HG03442 (cell line): ENCODE measurements at regions not wholly inside any gene's neighbourhood (a gene's known extent, or its start where the extent isn't known, plus 50 kb on each side); places are given as distances from the start of the nearest gene placed in this dataset.

ENCODE experiments used
- ATAC-seq: cut with Tn5 transposase; IDR thresholded peaks from one replicate; pipeline ENCODE4 v1.9.1; 2021; ENCODE audit warnings: mild to moderate bottlenecking, moderate library complexity; ENCODE audit not compliant: unreplicated experiment

DNA sequence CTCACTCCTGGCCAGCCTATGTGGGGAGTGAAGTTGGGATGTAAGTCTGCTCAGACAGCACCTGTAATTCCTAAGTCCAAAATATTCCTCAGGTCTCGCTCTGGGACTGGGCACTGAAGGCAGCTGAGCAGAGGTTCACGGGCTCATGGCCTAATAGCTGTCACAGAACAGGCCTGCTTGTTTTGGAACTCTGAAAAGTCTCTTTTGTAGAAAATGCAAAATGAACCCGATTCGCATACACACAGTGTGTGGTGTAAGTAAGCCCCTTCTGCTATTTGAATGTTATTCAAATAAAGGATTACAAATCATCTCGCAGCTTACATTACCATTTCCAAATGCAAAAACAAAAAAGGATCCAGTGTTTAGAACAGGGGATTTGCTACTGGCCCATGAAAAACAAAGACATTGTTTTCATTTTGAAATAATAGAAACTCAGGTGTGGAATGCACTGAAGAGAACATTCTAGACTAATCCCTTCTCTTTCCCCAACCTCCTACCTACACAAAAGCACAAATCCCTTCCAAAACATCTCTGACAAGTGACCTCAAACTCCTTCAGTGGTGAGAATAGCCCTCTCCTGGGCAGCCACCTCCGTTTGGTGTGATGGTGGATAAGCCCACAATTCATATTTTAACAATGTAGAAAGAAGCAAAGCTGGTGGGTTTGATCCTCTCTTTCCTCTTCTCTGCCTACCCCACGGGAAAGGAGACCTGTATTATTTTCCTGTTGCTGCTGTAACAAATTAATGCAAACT lies 118.3 kb upstream of the NCK2 start:
- no peak for ATAC-seq

DNA sequence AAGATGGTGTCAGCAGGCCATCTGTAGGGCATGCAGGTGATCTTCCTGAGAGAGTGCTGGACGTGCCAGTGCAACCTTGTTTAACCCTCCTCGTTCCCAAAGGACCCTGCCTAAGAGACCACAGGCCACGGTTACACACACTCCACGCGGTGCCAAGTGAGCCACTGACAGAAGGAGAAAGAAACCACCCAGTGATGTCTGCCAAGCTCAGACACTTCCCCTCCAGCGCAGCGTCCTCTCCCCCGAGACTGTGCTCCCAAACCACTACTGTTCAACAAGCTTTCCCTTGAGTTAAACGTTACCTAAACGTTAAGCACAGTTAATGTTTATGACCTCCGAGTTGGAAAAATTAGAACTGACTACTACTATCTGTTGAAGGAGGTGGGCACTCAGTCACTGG lies 119.1 kb upstream of the NCK2 start:
- no peak for ATAC-seq

DNA sequence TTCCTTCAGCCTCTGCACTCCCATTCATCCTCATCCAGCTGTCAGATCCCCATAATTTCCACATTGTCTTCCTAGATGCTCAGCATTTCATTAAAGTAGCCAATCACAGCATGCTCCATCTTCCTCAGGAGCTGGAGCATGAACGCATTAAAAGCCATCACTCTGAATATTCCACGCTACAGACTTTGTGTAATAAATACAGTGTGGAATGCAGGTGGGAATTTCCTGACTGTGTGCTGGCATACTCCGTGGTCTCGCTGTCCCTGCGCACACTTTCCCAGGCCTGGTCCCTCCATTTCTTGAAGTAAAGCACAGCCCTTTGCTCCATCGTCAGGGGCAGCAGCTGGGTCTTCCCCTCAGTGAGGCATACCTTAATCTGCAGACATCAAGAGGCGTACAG lies 123.7 kb upstream of the NCK2 start:
- ATAC-seq = no peak

DNA sequence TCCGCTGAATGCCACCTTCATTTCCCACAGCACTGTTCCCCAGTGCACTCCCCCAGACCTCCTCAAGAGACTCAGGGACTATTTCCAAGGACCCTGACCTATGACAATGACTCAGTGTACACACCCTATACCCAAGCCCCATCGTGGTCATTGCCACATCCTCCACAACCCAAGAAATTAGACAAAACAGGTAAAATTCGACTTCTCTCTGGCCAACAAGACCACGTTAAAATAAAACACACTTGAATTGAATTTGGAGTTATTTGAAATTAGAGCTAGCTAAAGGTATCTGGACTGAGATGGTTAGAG lies 126.4 kb upstream of the NCK2 start:
- ATAC-seq = no peak

DNA sequence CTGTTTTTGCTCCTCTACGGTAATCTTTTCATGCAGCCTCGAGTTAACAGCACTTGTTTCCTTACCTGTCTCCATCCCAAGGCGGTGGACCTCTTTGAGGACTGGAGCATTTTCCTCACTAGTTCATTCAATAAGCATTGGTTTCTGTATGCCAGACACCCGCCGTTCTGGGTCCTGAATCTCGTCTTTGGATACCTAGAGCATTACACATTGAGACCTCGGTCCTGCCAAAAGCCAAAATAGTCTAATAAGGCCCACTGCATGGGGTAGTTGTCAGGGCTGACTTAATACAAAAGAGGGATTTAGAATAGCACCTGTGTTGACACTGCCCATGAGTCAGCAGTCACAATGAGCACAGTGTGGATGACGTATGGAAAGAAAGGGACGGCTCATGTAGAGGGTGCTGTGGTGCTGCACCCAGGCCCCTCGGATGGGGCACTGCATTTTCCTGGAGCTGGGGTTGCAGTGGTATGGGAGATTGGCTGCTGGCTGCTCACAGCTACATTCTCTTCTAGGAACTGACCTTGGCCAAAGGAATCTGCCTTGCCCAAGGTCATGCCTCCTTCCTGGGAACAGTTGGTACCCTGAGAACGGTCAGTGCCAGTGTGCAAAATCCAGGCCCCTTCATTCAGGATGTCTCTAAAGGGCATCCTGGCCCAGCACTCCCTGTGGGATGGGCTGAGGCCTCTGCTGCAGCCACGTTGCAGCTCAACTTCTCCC lies 126.9 kb upstream of the NCK2 start:
- no peak for ATAC-seq

DNA sequence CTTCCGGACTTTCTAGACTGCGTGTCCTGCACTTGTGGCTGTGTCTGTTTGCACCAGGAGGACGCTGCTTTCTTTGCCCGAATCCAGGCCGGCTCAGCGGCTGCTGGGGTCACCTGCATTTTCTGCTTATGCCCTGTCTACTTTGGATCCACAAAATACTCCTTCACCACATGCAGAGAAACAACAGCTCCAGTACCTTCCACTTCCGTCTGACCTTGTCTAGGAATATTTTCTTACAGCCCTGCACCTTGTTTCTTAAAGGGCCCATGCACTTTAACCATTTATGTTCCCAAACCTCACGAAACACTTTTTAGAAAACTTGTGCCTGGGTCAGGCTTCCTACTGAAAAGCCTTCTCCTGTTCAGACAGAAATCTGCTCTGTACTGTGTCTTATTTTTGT lies 129.4 kb upstream of the NCK2 start:
- ATAC-seq = no peak

DNA sequence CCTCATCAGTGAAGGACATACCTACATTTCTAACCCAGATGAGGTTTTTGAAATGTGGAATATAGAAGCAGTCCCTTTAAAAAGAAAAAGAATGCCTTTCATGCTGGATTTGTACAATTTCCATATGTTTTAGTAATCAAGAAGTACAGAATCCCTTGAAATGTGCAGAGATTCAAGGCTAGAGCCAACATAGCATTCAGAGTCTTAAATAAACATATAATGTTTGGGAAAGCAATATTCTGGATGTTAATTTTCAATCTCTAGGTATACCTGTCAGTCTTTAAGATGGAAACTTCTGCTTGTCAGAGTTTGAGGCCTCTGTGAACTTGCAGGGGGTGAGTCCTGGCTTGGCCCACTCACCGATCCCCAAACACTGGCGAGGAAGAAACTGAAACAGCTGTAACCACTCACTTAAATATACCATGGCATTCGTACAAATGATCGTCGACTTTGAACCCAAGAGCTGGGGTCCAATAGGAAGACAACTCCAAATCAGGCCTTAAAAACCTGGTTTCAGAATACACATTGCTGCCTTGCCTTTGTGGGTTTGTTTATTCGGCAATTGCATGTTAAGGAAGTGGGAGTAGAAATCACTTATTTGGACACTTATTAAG lies 132.8 kb upstream of the NCK2 start:
- no peak for ATAC-seq

DNA sequence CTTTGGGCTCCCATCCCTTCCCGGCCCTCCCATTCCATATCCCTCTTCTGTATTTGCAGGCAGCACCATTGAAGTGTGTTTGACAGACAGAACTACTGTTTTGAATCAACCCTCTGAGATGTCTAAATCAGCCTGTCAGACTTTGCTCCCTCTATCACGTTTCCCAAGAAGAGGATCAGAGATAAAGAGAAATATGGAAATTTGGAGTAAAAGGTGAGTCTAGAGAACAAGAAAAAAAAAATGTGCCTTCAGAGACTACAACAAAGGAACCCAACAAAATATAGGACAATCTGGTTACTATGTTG lies 133.4 kb upstream of the NCK2 start:
- no peak for ATAC-seq

DNA sequence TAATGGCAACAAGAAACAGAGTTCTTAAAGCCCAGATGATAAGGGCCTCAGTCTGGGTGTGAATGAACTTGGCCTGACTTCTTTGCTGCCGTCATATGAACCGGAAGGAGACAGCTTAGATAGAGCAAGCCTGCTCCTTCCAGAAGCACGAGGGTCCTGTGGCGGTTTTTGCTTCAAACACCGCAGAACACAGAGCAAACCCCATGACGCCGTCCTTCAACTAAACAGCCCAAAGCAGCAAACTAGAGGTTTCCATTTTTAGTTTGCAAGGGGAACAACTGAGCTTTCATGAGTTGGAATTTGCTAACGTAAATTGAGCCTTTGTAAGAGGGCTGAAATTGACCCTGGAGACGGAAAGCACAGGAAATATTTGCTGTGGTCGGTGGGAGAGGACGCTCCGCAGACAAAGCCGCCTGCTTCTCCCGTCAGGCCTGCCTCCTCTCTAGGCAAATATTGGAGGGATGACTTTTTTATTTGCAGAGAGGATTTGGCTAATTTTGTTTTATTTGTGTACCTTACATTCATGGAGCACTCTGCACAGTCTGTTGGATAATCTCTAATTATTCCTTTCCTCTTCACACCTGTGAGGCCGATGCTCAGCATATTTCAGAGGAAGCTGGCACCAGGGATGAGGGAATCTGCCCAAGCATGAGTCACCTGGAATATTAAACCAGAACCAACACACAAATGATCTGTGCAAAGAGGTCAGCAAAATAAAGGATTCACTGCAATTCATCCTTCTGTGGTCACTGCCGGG lies 134.0 kb upstream of the NCK2 start:
- ATAC-seq = no peak

DNA sequence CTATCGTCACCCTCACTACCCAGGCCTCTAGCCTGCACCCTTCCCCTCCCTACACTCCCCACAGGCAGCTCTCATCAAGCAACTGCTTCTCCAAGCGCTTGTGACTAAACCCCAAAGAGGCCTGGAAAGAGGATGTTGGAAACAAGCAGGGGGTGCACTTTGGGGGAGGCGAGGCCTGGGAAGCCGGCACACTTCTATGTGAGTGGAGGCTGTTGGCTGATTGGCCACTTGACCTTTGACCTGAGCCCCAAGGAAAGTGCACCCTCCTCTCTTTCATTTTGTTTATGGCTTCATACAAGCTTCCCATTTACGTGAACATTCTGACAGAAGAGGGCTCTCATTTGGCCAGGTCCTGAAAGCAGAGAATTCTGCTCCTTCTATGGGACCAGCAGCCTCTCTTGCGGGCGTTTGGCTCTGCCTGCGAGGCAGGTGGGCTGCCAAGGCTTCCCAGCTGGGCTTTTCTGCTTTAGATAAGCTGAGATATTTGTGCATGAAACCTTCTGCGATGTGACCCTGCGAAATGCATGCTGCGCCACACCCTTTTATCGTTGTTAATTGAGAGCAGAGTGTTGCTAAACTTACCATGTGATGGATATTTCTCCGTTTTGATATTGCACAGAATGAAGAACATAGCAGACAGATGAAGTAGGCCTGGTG lies 134.8 kb upstream of the NCK2 start:
- no peak for ATAC-seq

DNA sequence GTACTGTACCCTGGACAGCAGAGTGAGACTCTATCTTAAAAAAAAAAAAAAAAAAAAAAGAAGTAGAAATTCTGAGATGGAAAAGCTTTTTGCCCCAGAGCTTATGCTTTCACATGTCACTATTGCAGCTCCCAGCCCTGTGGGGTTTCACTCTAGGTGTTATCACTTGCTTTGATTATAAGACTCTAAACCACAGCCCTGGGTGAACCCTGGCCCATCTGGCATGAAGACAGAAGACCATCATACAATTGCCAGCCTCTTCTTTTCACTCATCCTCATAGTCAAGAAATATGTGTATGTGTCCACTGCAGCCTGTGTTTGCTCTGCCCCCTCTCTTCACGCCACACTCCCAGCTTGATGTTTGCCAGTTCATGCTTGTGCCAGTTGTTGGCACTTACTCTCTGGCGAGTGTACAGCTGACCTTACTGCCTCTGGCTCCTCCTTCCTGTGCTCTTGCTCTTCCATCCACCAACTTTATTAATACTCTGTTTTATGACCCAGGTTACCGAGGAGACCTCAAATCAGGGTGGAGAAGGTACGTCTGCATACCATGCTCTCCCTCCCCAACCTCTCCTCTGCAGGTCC lies 136.7 kb upstream of the NCK2 start:
- no peak for ATAC-seq

DNA sequence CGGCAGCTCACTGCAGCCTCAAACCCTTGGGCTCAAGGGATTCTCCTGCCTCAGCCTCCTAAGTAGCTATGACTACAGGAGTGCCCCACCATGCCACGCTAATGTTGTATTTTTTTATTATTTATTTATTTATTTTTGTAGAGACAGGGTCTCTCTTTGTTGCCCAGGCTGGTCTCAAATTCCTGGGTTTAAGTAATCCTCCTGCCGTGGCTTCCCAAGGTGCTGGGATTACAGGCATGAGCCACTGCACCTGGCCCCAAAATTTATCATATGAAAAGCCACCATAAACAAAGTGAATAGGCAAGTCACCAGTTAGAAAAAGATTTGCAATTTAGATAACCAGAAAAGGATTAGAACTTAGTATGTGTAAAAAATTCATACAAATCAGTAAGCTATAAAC lies 138.6 kb upstream of the NCK2 start:
- no peak for ATAC-seq

DNA sequence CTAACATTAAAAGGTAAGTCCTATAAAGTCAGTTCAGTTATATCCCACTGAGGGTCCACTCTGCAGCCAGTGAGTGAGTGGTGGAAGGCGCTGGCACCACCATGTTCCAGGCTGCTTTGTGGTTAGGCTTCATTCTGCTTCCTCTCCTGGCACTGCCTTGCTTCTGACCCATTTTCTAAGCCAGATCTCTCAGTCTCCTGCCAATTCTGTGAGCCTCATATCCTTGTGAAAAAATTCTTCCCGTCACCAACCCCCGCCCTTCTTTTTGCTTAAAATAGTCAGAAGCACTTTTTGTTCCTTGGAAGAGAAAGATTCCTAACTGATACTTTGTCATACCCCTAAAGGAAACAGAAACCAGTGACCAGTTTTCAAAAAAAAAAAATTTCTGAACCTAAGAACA lies 139.8 kb upstream of the NCK2 start:
- no peak for ATAC-seq

DNA sequence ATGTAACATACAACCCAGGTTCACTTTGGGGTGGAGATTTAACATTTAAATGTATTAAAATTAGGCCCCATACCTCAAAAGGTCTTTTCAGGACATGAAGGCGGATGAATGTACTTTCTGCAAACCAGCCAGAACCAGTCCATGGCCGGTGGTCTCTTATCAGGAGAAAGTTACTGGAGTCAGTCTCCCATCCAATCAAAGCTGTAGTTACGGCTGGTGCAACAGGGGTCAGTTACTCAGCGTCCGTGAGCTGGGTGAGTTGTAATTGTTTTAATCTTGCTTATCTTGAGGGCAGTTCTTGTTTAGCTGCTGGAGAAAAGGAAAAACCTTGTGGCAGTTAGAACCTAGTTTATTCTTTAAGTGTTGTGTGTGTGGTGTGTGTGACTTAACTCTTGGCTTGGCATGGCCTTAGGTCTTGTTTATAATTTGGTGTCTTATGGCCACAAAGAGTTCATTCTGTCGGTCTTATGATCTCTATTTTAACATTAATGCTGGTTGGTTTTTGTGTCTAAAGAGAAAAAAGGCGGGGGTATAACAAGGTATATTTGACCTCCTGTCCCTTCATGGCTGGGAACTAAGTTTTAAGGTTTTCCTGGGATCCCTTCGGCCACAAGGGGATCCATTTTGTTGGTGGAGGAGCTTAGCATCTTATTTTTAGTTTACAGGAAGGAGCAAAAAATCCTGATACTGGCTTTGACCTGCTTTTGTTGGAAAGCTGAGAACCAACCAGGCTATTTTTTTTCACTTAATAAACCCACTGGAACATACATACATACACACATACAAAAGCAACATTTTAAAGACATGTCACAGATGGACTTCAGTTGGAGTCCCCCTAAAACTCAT lies 143.5 kb upstream of the NCK2 start:
- no peak for ATAC-seq

DNA sequence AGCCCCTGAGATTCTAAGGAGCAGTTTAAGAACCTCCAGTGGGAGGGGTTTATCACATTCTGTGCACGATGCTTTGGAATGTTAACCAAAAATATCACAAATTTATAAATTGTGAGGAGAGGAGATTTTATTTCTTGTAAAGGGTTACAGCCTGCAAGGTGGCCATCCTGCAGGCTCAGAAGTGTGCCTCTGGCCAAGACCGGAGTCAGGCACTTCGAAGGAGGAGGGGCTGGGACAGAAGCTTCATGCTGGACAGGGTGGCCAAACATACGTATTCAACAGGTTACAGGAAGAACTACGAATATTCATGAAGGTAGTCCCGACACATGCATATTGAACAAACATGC lies 144.1 kb upstream of the NCK2 start:
- ATAC-seq = no peak

DNA sequence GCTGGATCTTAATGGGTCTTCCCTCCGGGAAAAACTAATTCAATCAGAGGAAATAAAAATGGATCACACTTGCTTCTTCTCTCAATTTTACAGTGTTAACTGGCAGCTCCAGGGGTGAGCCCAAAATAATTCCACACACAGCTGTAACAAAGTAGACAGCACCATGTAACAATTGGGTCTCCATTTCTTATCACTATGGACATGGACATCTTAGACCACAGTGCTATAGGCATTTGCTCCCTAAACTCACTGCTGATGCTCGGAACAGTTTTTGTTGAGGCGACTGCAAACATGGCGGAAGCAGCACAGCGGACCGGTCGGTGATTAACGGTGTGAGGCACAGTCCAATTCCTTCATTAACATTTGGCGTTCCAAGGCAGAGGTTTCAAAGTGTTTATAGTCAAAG lies 144.7 kb upstream of the NCK2 start:
- ATAC-seq = no peak

DNA sequence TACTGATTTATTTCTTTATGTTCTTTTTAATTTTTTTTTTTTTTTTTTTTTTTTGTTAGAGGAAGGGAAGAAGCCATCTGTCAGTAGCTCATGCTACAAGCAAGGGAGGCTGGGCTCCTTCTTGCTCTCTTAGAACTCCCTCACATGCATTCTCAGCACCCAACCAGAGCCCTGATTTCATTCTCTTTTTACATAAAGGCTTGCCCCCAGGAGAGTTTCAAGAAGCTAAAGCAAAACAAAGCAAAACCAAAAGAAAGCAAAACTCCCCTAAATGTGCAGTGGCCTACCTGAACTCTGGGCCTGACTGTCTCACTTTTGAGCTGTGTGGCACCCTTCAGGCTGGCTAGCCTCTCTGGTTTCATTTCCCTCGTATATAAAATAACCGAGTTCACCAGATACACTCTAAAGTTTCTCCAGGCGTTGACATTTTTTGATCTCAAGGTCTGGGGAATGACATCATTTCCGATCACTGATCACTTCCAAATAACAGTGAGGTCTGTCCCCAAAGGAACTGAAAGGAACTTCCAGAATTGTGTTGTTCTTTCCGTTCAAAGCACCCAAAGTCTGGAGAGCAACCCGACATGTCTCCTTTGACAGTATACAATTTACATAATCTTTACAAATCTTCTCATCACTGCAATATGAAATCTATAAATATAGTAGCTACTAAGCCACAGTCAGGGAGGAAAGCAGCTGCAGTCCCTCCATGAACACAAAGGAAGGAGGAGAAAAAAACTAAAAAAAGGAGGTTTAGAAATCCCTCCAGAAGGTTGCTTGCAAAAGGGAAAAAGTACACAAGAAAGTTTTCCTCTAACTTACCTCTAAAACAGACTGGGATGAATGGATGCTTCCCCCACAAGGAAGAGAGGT lies 145.6 kb upstream of the NCK2 start:
- ATAC-seq = no peak

DNA sequence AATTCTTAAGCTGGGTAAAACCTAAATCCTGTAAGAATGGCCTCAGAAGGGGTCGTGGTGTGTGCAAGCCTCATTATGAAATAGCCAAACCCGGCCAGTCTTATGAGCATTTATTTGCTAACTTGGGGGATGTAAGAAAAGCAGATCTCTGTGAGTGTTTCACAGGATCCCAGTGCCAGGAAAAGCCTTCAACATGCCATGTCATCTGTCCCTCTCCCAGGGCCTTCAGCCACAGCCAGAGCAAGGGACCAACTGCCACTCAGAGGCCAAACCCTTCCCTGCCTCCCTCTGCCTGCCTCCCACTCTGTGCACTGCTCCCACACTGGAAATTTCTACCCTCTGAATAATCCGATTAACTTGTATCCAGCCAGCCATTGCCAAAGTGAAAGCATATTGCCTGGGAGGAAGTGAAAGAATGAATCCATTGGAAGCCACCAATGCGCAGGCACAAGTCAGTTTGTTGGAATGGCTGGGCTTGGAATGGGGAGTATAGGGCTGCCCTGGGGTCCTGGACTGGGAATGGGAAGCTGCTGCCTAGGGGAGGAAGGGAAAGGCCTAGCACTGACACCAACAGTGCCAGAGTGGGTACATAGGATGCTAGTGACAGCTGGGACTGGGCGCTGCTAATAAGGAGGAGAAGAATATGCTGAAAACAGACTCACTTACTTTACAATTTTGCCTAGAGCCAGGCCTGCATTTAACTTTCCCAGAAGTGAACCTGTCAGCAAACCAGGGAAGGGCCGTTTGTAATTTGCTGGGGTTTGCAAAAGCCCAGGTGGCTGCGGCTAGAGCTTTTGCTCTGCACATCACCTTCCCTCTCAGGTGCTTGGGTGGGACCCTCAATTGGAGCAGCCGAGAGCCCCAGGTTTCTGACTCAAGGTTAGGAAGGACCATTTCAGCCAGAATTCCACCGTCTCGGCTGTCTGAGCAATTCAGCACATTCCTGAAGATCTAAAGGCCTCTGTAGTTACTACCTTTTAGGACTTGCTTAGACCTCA lies 146.6 kb upstream of the NCK2 start:
- ATAC-seq = no peak
